ENCODE measurements at regions not wholly inside any gene's neighbourhood (a gene's known extent, or its start where the extent isn't known, plus 50 kb on each side); places are given as distances from the start of the nearest gene placed in this dataset.

DNA sequence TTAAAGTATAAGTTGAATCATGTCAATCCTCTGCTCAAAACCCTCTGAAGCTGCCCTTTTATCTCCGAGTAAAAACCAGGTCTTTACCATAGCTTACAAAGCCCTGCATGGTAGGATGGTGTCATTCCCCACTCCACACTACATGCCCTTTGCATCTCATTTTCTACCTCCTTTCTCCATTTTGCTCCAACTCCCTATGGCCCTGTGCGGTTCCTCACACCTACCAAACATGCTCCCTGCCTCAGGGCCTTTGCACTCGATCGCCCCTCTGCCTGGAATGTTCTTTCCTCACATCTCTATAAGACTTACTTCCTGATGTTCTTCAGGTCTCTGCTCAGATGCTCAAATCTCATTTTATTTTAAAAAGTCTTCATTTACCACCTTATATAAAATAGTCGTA lies 80.7 kb downstream of the MYL12B start:
- no peak overlapping the region for H3K27ac Mint-ChIP-seq
- no peak overlapping the region for H3K27ac ChIP-seq (ENCODE audit: low read depth in 1 of 2, low read length in 2 of 2)
- H3K36me3 Mint-ChIP-seq (ENCODE audit: low read depth) = no peaks in the 10 kb centered on the region
- H3K36me3 ChIP-seq (ENCODE audit: insufficient read depth, low read length) = no peaks in the 10 kb centered on the region
- POLR2A ChIA-PET = no interaction called here
- no peaks in the 10 kb centered on the region for H3K27me3 ChIP-seq (ENCODE audit: control insufficient read depth in 1 of 2, insufficient read depth in 2 of 2, low read length in 2 of 2)
- CTCF ChIA-PET = no interaction called here
- DNase-seq (no peak), ATAC-seq (ENCODE audit: poor library complexity) (no peak)
- no peaks in the 10 kb centered on the region for H3K9me3 ChIP-seq (ENCODE audit: control insufficient read depth in 1 of 2, insufficient read depth in 1 of 2, low read length in 2 of 2)
- no peaks in the 10 kb centered on the region for H3K9me3 Mint-ChIP-seq
- H3K4me3 Mint-ChIP-seq = no peak overlapping the region
- peaks cover 14% of the 10 kb centered on the region for H3K27me3 Mint-ChIP-seq
- H3K4me1 Mint-ChIP-seq (ENCODE audit: low read depth) = peaks cover 11% of the 10 kb centered on the region
- intact Hi-C loops (cut with DNase I, micrococcal nuclease) = no loop called here
- H3K4me3 ChIP-seq (ENCODE audit: low read length) = no peak overlapping the region
- H3K4me1 ChIP-seq (ENCODE audit: insufficient read depth, low read length) = no peaks in the 10 kb centered on the region
- TF ChIP-seq, protein P1, sequence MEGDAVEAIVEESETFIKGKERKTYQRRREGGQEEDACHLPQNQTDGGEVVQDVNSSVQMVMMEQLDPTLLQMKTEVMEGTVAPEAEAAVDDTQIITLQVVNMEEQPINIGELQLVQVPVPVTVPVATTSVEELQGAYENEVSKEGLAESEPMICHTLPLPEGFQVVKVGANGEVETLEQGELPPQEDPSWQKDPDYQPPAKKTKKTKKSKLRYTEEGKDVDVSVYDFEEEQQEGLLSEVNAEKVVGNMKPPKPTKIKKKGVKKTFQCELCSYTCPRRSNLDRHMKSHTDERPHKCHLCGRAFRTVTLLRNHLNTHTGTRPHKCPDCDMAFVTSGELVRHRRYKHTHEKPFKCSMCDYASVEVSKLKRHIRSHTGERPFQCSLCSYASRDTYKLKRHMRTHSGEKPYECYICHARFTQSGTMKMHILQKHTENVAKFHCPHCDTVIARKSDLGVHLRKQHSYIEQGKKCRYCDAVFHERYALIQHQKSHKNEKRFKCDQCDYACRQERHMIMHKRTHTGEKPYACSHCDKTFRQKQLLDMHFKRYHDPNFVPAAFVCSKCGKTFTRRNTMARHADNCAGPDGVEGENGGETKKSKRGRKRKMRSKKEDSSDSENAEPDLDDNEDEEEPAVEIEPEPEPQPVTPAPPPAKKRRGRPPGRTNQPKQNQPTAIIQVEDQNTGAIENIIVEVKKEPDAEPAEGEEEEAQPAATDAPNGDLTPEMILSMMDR (IDR thresholded peaks at IDR 0.05) = no peak

DNA sequence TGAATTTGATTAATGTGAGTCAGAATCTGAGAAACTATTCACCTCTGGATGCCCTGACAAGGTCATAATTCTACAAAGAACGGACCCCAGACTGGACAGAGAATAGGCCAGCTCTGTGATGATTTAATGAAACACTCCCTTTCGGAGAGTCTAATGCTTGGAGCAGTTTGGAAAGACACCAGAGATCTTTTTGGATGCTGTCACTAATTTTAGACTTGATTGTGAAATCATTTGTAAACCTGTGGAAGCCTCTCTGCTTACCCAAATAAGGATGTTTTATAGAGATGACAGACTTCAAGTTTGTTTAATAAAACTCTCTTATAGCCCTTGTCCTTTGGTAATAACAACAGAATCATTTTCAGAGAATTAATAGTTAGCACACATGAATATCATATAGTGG lies 83.5 kb downstream of the MYL12B start:
- H3K27me3 ChIP-seq (ENCODE audit: control insufficient read depth in 1 of 2, insufficient read depth in 2 of 2, low read length in 2 of 2) = no peaks in the 10 kb centered on the region
- intact Hi-C loops (cut with DNase I, micrococcal nuclease) = no loop called here
- H3K27me3 Mint-ChIP-seq = peaks cover 24% of the 10 kb centered on the region
- TF ChIP-seq, protein P1 (IDR thresholded peaks at IDR 0.05) = no peak
- DNase-seq = no peak
- H3K27ac Mint-ChIP-seq = no peak overlapping the region
- no peak for ATAC-seq (ENCODE audit: poor library complexity)
- H3K4me1 ChIP-seq (ENCODE audit: insufficient read depth, low read length) = no peaks in the 10 kb centered on the region
- H3K27ac ChIP-seq (ENCODE audit: low read depth in 1 of 2, low read length in 2 of 2) = no peak overlapping the region
- peaks cover 0 to 6% of the 10 kb centered on the region in 2 experiments for H3K9me3 ChIP-seq (ENCODE audit: control insufficient read depth in 1 of 2, insufficient read depth in 1 of 2, low read length in 2 of 2)
- H3K4me1 Mint-ChIP-seq (ENCODE audit: low read depth) = peaks cover 11% of the 10 kb centered on the region
- POLR2A ChIA-PET = no interaction called here
- H3K4me3 Mint-ChIP-seq = no peak overlapping the region
- no peaks in the 10 kb centered on the region for H3K9me3 Mint-ChIP-seq
- H3K36me3 ChIP-seq (ENCODE audit: insufficient read depth, low read length) = no peaks in the 10 kb centered on the region
- CTCF ChIA-PET = no interaction called here
- H3K4me3 ChIP-seq (ENCODE audit: low read length) = no peak overlapping the region
- H3K36me3 Mint-ChIP-seq (ENCODE audit: low read depth) = no peaks in the 10 kb centered on the region

DNA sequence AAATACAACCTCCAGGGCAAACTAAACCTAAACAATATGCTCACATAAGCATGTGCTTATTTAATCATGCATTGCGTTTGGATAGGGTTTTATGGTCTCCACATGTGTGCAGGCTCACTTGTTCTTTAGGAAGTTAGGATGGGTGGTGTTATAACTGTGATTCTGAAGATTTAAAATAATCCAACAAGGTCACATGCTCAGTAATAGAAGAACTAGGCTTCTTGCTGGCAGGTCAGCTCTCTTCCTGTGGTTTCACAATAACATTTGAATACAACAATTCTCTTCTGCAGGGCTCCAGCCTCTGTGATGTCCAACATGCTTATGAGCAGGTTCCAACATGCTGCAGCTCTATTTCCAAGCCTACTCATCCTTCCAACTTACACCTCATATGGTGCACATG lies 84.0 kb downstream of the MYL12B start:
- Histone ChIP-seq H3K27ac (ENCODE audit: low read depth in 1 of 2, low read length in 2 of 2) (no peak overlapping the region), H3K4me3 (ENCODE audit: low read length) (no peak overlapping the region), H3K36me3 (ENCODE audit: insufficient read depth, low read length) (no peaks in the 10 kb centered on the region), H3K27me3 (ENCODE audit: control insufficient read depth in 1 of 2, insufficient read depth in 2 of 2, low read length in 2 of 2) (no peaks in the 10 kb centered on the region), H3K4me1 (ENCODE audit: insufficient read depth, low read length) (no peaks in the 10 kb centered on the region), H3K9me3 (ENCODE audit: control insufficient read depth in 1 of 2, insufficient read depth in 1 of 2, low read length in 2 of 2) (peaks cover 0 to 6% of the 10 kb centered on the region in 2 experiments)
- ATAC-seq (ENCODE audit: poor library complexity) (no peak), DNase-seq (no peak)
- Mint-ChIP-seq H3K4me3 (no peak overlapping the region), H3K27me3 (peaks cover 24% of the 10 kb centered on the region), H3K36me3 (ENCODE audit: low read depth) (no peaks in the 10 kb centered on the region), H3K4me1 (ENCODE audit: low read depth) (peaks cover 11% of the 10 kb centered on the region), H3K27ac (no peak overlapping the region), H3K9me3 (no peaks in the 10 kb centered on the region)
- TF ChIP-seq, protein P1 (IDR thresholded peaks at IDR 0.05) = no peak
- ChIA-PET CTCF (no interaction called here), POLR2A (no interaction called here)
- intact Hi-C loops (cut with DNase I, micrococcal nuclease) = no loop called here
